Ovary (tissue), 7 donors: ENCODE measurements at regions not wholly inside any gene's neighbourhood (a gene's known extent, or its start where the extent isn't known, plus 50 kb on each side); places are given as distances from the start of the nearest gene placed in this dataset.

Source experiments
- DNase-seq, 5 donors: peaks; one replicate each; pipeline ENCODE4 v3.0.0-alpha.2; 2019 to 2020
- H3K27ac ChIP-seq, 2 donors: fragments of 200-600 bp; one replicate each; pipeline versions ENCODE4 v1.5.1 to v1.8.0; 2019 to 2022
- H3K27me3 ChIP-seq: fragments of 200-600 bp; one replicate; pipeline ENCODE4 v1.8.0; 2022
- H3K36me3 ChIP-seq: fragments of 200-600 bp; sonication (generic); one replicate; pipeline ENCODE4 v1.5.1; 2019
- H3K4me1 ChIP-seq: one replicate; pipeline ENCODE4 v1.8.1; 2013; ENCODE audit warnings: mild to moderate bottlenecking, moderate library complexity; ENCODE audit not compliant: insufficient read depth
- H3K4me3 ChIP-seq: fragments of 200-600 bp; sonication (generic); one replicate; pipeline ENCODE4 v1.5.1; 2017
- H3K9me3 ChIP-seq, 2 donors: fragments of 200-600 bp in 1 of 2; sonication (generic) in 1 of 2; one replicate each; pipeline versions ENCODE4 v1.5.1 to v1.8.1; 2013 to 2019; ENCODE audit warnings: mild to moderate bottlenecking in 1 of 2, moderate library complexity in 1 of 2
- EP300 ChIP-seq: sonication (generic); formaldehyde crosslinking; IDR thresholded peaks from one replicate; pipeline ENCODE4 v1.6.1; 2017; ENCODE audit warnings: antibody characterized with exemption
- POLR2A ChIP-seq: fragments of 450-650 bp; IDR thresholded peaks from one replicate; pipeline ENCODE4 v1.6.1; 2017; ENCODE audit warnings: antibody characterized with exemption, mild to moderate bottlenecking, moderate library complexity
- WGBS, 3 donors: extraction: QIAGEN DNeasy Blood & Tissue Kit in 1 of 3; methylation state at CpG; one replicate each; pipeline versions ENCODE4 v1.1.5 to v1.1.7; 2013 to 2017; 5-methylcytosine and 5-hydroxymethylcytosine counted together
- intact Hi-C, 4 donors: fragments of 100-400 bp; cut with DNase I; formaldehyde crosslinking; loops; one replicate each; pipeline versions ENCODE4 v1.11.0 to v1.15.1; 2022 to 2023
- TF ChIP-seq, protein P1 (sequence below), 3 donors: fragments of 450-650 bp in 2 of 3; fragments of 200-600 bp in 1 of 3; IDR thresholded peaks; one replicate each; pipeline versions ENCODE4 v1.5.1 to v1.8.0; 2016 to 2022; ENCODE audit warnings: antibody characterized with exemption in 3 of 3, mild to moderate bottlenecking in 1 of 3
- donor health status: DM: no; HTN: no; CAD: no; lungs with moderate emphysema.
- donor health status: DM: no; HTN: no; CAD: no.
- donor health status: Bipolar disorder and iron deficiency.
- donor health status: DM: no; HTN: no; CAD: no.
- donor health status: DM: yes; HTN: yes; CAD: no.

DNA sequence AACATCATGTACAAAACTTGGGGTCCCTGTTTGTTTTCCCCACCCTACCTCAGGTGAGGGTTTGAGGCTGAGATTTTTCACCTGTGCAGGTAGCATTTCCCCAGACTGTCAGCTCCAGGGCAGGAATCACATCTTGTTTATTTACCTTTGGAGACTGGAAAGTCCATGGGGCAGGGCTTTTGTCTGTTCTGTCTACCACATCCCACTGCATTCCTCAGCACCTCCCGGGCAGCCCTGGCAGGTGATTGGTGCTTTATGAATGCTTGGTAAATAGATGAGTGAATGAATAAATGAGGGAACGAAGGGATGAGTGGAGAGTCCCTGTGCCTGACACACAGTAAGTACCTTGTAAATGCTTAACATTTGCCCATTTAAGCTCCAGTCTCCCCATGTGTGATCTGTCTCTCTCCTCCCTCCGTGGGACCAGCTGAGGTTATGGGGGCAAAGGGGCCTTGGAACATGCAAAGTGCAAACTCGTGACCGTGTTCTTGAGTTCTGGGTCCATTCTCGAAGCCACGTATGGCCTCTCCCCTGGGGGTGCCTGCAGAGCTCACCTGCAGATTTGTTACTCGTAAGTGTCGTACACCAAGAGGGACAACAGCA is 69.7 kb upstream of the PMEPA1 start:
- no peaks in the 10 kb centered on the region for H3K4me1 ChIP-seq
- 88 to 90% (median 89%) methylated on average over 9 of the region's 9 CpGs for WGBS, 3 donors
- H3K36me3 ChIP-seq: no peaks in the 10 kb centered on the region
- intact Hi-C loops: loop anchor here in 1 of 4 donors (2.0 kb wide), 1 partner anchor 71 kb away; no protein-coding TSS in a partner anchor
- H3K27me3 ChIP-seq: no peaks in the 10 kb centered on the region
- no peak for DNase-seq
- no peak overlapping the region for H3K4me3 ChIP-seq
- no peaks in the 10 kb centered on the region for H3K9me3 ChIP-seq
- no peak overlapping the region for H3K27ac ChIP-seq
- TF ChIP-seq EP300: no peak
- TF ChIP-seq, protein P1, sequence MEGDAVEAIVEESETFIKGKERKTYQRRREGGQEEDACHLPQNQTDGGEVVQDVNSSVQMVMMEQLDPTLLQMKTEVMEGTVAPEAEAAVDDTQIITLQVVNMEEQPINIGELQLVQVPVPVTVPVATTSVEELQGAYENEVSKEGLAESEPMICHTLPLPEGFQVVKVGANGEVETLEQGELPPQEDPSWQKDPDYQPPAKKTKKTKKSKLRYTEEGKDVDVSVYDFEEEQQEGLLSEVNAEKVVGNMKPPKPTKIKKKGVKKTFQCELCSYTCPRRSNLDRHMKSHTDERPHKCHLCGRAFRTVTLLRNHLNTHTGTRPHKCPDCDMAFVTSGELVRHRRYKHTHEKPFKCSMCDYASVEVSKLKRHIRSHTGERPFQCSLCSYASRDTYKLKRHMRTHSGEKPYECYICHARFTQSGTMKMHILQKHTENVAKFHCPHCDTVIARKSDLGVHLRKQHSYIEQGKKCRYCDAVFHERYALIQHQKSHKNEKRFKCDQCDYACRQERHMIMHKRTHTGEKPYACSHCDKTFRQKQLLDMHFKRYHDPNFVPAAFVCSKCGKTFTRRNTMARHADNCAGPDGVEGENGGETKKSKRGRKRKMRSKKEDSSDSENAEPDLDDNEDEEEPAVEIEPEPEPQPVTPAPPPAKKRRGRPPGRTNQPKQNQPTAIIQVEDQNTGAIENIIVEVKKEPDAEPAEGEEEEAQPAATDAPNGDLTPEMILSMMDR (IDR thresholded peaks at IDR 0.05): no peak
- TF ChIP-seq POLR2A: no peak

DNA sequence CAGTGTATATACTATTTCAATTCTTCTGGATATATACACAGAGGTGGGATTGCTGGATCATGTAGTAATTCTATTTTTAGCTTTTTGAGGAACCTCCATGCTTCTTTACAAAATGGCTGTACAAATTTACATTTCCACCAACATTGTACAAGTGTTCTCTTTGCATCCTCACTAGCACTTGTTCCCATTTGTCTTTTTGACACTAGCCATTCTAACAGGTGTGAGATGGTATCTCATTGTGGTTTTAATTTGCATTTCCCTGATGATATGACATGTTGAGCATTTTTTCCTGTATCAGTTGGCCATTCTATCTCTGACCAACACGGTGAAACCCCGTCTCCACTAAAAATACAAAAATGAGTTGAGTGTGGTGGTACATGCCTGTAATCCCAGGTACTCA is 68.1 kb upstream of the PMEPA1 start:
- no peaks in the 10 kb centered on the region for H3K4me1 ChIP-seq
- no peaks in the 10 kb centered on the region for H3K36me3 ChIP-seq
- H3K27ac ChIP-seq: no peak overlapping the region
- no peak for DNase-seq
- intact Hi-C loops: loop anchor here in 1 of 4 donors (2.0 kb wide), 1 partner anchor 73 kb away; no protein-coding TSS in a partner anchor
- H3K4me3 ChIP-seq: no peak overlapping the region
- no peak for TF ChIP-seq POLR2A
- no peak for TF ChIP-seq EP300
- TF ChIP-seq, protein P1 (IDR thresholded peaks at IDR 0.05): no peak
- no peaks in the 10 kb centered on the region for H3K27me3 ChIP-seq
- WGBS, 3 donors: 89 to 93% (median 90%) methylated on average over 2 of the region's 2 CpGs
- H3K9me3 ChIP-seq: no peaks in the 10 kb centered on the region

DNA sequence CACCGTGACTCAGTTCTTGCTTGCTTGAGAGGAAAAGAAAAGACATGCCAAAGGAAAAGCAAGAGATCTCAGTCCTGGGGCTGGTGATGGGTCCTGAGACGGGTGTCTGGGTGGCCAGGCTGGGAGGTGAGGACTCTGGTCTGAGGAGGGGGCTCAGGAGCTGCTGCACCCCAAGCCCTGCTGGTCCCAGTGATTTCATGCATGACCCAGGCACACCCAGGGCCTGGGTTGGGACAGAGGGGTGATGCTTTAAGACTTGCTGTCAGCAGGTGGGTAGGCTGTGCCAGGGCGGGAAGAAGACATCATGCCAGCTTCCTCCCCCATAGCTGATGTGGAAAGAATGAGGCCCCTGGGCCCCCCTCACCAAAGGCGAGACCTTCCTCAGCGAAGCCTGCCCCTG is 65.1 kb upstream of the PMEPA1 start:
- H3K9me3 ChIP-seq: no peaks in the 10 kb centered on the region
- TF ChIP-seq EP300 (no peak), POLR2A (no peak)
- TF ChIP-seq, protein P1 (IDR thresholded peaks at IDR 0.05): no peak
- H3K36me3 ChIP-seq: no peaks in the 10 kb centered on the region
- intact Hi-C loops: no loop called here
- DNase-seq: no peak
- H3K27me3 ChIP-seq: no peaks in the 10 kb centered on the region
- H3K4me1 ChIP-seq: no peaks in the 10 kb centered on the region
- H3K27ac ChIP-seq: no peak overlapping the region
- WGBS, 3 donors: 96 to 98% (median 98%) methylated on average over 5 of the region's 5 CpGs
- H3K4me3 ChIP-seq: no peak overlapping the region

DNA sequence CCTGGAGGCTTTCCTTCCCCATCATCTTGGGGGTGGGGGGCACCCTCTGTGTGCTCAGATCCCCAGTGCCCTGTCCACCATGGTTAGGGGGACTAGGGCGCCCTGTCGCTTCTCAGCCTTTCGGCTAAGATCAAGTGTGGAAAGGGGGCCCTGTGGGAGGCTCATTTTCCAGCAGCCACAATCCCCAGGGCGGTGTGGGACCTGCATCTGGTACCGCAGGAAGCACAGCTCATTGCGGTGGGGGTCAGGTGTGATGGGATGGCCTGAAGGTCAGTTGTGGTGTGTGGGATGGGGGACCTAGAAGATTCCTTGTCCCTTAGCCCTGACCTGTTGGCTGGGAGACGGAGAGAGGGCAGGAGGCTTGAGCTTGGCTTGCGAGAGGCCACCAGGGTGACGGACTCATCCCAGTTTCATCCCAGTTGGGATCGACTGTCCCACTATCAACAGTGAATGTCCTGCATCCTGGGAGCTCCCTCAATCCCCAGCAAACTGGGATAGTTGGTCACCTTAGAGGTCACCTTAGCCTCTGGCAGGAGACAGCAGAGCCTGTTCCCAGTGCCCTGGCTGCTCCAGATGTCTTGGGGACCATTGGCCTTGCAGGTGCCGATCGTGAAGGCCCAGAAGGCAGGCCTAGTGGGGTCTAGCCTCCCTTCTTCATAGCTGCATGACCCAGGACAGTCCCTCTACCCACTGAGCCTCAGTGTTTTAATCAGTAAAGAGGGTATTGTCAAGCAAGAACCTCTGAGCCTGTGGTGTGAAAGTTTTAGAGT is 64.5 kb upstream of the PMEPA1 start:
- TF ChIP-seq POLR2A (no peak), EP300 (no peak)
- TF ChIP-seq, protein P1 (IDR thresholded peaks at IDR 0.05): no peak
- H3K9me3 ChIP-seq: no peaks in the 10 kb centered on the region
- H3K27me3 ChIP-seq: no peaks in the 10 kb centered on the region
- no peak overlapping the region for H3K4me3 ChIP-seq
- H3K4me1 ChIP-seq: no peaks in the 10 kb centered on the region
- no peak overlapping the region for H3K27ac ChIP-seq
- peak in 1 of 5 donors; percentile 4 for DNase-seq
- 94 to 98% (median 96%) methylated on average over 12 of the region's 12 CpGs for WGBS, 3 donors
- intact Hi-C loops: no loop called here
- no peaks in the 10 kb centered on the region for H3K36me3 ChIP-seq
